ENCODE measurements at regions not wholly inside any gene's neighbourhood (a gene's known extent, or its start where the extent isn't known, plus 50 kb on each side); places are given as distances from the start of the nearest gene placed in this dataset.
A peak's percentile ranks its signal among the peaks of the same experiment; 100 is the strongest.

DNA sequence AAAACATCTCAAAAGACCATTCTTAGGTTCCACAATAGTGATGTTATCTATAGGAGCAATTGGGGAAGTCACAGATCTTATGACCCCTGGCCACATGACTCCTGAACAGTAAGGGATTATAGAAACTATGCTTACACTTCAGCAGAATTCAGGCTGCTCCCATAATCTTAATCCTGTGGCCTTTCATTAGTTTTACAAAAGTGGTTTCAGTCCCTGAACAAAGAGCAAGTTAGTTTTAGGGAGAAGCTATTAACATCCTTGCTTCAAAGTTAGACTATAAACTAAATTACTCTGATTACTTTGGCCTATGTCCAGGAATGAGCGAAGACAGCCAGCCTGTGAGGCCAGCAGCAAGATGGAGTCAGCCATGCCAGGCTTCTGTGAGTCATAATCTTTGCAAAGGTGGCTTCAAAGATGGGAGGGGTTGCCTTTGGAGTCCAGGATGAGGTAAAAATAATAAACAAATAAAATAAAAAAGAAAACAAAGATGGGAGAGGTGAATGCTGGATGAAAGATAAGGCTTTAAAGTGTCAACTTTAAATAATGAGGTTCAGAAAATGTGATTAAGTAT lies 168.7 kb upstream of the NDUFV2 start (continued):
- TF ChIP-seq, protein P1, sequence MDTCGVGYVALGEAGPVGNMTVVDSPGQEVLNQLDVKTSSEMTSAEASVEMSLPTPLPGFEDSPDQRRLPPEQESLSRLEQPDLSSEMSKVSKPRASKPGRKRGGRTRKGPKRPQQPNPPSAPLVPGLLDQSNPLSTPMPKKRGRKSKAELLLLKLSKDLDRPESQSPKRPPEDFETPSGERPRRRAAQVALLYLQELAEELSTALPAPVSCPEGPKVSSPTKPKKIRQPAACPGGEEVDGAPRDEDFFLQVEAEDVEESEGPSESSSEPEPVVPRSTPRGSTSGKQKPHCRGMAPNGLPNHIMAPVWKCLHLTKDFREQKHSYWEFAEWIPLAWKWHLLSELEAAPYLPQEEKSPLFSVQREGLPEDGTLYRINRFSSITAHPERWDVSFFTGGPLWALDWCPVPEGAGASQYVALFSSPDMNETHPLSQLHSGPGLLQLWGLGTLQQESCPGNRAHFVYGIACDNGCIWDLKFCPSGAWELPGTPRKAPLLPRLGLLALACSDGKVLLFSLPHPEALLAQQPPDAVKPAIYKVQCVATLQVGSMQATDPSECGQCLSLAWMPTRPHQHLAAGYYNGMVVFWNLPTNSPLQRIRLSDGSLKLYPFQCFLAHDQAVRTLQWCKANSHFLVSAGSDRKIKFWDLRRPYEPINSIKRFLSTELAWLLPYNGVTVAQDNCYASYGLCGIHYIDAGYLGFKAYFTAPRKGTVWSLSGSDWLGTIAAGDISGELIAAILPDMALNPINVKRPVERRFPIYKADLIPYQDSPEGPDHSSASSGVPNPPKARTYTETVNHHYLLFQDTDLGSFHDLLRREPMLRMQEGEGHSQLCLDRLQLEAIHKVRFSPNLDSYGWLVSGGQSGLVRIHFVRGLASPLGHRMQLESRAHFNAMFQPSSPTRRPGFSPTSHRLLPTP (IDR thresholded peaks at IDR 0.05; ENCODE audit: borderline replicate concordance, extremely low read depth, insufficient read length): no peak
- TF ChIP-seq ZNF311 (CRISPR knock-in tag; IDR thresholded peaks at IDR 0.05) (peak; percentile 70; the same call in 1 of the 2 replicates), TRIM28 (IDR thresholded peaks at IDR 0.05) (no peak), BCOR (IDR thresholded peaks at IDR 0.05) (no peak), COPS2 (conservative IDR thresholded peaks at IDR 0.05) (no peak), VEZF1 (CRISPR knock-in tag; IDR thresholded peaks at IDR 0.05) (no peak), ARID3A (IDR thresholded peaks at IDR 0.05; ENCODE audit: borderline replicate concordance, low read depth, low read length) (no peak), TARDBP (IDR thresholded peaks at IDR 0.05) (no peak), ZBTB2 (IDR thresholded peaks at IDR 0.05) (no peak), KDM2B (CRISPR knock-in tag; IDR thresholded peaks at IDR 0.05) (no peak), RBM14 (IDR thresholded peaks at IDR 0.05; ENCODE audit: borderline replicate concordance, insufficient read depth, low read depth, low read length) (no peak), ILK (tag; IDR thresholded peaks at IDR 0.05; ENCODE audit: borderline replicate concordance, low read depth) (no peak), ZNF280A (IDR thresholded peaks at IDR 0.05; ENCODE audit: low read depth, partially characterized antibody) (no peak), MEF2D (tag; conservative IDR thresholded peaks at IDR 0.05; ENCODE audit: low read depth) (peak; percentile 68; the same call in 1 of the 2 replicates)
- TF ChIP-seq, protein P2, sequence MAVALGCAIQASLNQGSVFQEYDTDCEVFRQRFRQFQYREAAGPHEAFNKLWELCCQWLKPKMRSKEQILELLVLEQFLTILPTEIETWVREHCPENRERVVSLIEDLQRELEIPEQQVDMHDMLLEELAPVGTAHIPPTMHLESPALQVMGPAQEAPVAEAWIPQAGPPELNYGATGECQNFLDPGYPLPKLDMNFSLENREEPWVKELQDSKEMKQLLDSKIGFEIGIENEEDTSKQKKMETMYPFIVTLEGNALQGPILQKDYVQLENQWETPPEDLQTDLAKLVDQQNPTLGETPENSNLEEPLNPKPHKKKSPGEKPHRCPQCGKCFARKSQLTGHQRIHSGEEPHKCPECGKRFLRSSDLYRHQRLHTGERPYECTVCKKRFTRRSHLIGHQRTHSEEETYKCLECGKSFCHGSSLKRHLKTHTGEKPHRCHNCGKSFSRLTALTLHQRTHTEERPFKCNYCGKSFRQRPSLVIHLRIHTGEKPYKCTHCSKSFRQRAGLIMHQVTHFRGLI (CRISPR knock-in tag; IDR thresholded peaks at IDR 0.05): peak; percentile 81; the same call in 1 of the 2 replicates
- TF ChIP-seq, protein P3, sequence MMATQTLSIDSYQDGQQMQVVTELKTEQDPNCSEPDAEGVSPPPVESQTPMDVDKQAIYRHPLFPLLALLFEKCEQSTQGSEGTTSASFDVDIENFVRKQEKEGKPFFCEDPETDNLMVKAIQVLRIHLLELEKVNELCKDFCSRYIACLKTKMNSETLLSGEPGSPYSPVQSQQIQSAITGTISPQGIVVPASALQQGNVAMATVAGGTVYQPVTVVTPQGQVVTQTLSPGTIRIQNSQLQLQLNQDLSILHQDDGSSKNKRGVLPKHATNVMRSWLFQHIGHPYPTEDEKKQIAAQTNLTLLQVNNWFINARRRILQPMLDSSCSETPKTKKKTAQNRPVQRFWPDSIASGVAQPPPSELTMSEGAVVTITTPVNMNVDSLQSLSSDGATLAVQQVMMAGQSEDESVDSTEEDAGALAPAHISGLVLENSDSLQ (IDR thresholded peaks at IDR 0.05): no peak

Measured in K562 (cell line).